DMS153 treated with DMSO at 0.1 percent for 48 hours (cell line): ENCODE measurements at regions not wholly inside any gene's neighbourhood (a gene's known extent, or its start where the extent isn't known, plus 50 kb on each side); places are given as distances from the start of the nearest gene placed in this dataset.
A peak's percentile ranks its signal among the peaks of the same experiment; 100 is the strongest.
"Not testable (repeated sequence)": the region's sequence is repeated elsewhere in the genome, so short reads cannot be mapped to it uniquely, and the experiment has no call there.

Experiments
- DNase-seq: peaks from one replicate; lab custom pipeline; 2025; ENCODE audit not compliant: unreplicated experiment; lab: John Stamatoyannopoulos, UW

DNA sequence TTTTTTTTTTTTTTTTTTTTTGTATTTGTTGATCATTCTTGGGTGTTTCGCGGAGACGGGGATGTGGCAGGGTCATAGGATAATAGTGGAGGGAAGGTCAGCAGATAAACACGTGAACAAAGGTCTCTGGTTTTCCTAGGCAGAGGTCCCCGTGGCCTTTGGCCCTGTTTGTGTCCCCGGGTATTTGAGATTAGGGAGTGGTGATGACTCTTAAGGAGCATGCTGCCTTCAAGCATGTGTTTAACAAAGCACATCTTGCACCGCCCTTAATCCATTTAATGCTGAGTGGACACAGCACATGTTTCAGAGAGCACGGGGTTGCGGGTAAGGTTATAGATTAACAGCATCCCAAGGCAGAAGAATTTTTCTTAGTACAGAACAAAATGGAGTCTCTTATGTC lies 435.8 kb upstream of the ZP4 start:
- DNase-seq: not testable (repeated sequence)

DNA sequence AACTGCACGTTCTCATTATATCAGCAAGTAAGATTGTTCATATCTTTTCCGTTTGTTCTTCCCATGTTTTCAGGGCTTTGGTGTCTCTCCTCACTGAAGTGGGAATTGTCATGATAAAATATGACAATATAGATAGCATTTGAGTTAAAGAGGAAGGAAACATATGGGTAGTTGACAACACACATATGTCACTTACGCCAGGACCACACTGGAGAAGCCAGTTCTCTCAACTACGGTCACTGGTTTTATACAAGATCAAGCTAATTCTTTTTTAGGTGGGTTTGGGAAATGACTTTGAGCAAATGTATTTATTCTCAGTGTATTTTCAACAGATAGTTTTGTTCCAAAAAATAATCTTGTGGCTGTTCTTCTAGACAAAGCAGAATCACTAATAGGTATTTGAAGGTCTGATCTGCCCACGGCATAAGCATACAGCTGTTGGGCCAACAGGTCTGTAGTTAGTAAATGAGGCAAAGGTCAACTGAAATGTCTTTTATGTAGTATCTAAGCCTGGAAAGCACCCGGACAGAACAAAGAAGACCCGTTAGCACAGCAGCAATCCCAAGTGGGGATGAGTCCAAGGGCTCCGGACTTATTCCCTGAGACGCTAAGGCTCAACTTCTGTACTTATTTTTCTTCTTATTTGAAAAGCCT lies 433.6 kb upstream of the ZP4 start:
- no peak for DNase-seq

DNA sequence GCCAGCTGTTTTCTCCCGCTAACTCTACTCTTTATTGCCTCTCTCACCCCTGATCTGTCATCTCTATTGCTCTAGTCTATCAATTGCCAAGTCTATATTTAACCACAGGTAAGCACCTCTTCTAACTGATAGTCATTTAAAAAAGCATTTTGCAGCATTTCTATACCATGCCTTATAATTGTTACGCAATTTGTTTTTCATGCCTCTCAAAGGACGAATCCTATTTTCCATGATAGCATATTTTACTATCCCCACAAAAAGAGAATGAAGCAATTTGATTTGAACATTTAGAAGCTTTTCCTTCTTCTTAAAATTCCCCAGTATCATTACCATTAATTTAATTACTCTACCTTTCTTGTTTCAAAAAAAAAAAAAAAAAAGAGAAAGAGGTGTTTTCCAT lies 432.8 kb upstream of the ZP4 start:
- DNase-seq: no peak

DNA sequence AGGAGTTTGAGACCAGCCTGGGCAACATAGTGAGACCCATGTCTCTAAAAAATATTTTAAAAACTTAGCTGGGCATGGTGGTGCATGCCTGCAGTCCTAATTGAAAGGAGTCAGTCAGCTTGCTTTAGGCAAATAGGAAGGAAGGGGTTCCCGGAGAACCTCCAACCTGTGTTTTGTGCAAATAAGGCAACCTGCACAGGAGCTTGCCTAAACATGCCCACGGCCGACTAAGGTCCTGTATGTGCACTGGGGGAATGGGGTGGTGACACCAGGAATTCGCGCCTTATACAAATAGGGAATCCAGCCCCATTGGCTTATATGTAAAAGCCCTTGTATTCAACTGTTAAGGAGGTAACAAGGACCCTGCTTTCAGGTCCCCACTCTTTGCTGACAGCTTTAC lies 429.2 kb upstream of the ZP4 start:
- DNase-seq: no peak

DNA sequence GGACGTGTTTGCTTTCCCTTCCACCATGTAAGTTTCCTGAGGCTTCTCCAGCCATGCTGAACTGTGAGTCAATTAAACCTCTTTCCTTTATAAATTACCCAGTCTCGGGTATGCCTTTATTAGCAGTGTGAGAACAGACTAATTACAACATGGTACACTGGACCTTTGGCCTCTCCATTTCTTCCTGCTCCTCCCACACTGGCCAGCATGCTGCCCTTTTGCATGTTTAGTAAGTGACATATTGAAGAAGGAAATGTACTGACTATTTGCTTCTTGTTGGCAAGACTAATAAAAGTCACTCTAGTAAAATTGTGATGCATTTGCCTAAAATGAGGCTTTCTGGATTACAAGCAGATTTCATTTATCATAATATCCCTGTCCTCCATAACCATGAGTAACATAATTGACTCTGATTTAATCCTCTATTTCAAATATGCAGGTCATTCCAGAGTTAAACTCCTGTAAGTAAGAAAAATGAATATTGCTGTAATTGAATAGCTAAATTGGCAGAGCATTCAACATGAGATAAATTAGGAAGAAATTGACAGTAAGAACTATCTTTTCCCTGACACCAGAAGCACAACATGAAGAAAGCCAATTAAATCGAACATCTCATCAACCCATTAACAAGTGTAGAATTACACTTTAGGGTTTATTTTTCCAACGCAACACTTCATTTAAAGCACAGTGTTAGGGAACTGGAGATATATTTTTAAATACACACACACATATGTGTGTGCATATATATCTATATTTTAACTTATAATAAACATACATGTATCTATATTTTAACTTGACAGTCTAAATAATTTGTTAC lies 427.8 kb upstream of the ZP4 start:
- no peak for DNase-seq

DNA sequence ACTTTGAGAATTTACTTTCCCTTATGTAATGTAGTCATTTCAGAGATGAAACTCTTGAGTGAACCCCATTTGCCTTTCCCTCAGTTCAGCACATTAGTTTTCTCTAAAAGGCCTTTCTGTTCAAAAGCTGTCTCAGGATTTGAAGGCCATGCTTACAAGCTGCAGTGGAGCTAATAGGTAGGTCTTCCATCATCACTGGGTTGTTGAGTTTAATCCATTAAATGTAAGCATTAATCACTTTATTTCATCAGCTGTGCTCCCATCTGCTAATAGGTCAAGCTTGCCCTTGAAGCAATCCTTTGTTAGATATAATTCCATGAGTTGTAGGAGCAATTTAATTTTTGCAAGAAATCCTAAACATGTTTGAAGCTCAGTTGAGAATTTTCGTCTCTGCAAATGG lies 422.2 kb upstream of the ZP4 start:
- no peak for DNase-seq

DNA sequence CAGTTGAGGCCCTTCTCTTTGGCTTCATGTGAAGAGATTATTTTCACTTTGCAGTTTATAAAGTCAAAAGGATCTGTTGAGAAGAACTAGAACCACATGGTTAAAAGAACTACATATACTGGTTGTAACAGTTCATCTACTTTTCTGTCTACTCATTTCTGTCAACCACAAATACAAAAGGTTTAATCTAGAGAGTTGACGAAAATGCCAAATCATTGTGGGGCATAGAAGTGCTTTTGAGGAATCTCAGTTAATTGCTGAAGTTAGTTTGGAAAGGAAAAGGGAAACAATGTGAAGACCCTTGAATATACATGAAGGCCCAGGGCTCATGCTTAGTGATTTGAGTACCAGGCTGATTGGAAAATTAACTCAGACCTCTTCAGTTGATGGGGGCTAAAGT lies 415.7 kb upstream of the ZP4 start:
- DNase-seq: no peak

DNA sequence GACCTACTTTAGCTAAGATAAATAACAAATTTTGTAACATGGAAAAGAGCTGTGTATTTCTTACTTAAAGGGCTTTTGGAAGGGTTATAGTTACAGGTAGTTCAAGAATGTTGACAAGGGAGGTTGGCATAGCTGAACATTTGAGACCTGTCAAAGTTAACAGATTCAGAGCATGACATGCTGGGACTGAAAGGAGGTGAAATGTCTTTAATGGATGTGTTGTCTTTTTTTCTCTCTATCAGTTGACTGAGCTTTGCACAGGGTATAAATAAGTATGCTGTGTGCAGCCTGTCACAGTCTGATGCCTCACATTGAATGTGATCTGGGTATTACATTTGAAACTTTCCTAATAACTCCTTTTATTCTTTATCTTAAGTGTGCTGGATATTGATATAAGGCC lies 411.9 kb upstream of the ZP4 start:
- DNase-seq: no peak

DNA sequence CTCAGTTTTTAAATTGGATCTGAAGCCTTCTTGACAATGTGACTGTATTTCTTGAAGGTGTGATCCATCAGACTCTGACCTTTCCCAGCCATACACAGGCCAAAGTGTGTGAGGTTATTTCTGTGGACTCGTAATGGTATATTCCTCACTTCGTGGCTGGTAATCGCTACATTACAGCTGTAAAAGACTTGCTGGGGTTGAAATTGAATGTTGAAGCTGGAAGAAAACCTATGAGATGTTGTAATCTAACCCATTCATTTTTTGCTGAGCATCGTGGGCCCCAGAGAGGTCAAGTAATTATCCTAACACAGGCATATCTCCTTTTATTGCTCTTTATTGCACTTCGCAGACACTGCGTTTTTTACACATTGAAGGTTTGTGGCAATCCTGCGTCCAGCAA lies 405.6 kb upstream of the ZP4 start:
- DNase-seq: no peak

DNA sequence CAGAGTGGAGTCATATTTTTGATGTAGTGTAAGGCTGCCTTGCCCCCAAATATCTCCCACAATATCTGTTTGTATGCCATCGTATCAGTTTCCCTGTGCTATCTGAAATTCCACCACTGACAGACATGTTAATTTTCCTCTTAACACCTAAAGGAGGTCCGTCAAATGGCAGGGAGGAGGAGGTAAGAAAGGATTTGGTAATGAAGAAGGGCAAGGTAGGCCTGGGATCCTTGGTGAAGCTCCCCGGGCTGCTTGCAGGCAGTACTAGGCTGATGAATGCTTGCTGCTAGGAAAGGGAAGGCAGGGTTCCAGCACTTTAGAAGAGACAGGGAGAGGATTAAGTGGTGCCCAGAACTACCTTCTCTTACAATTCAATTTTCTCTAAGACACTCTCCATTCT lies 402.4 kb upstream of the ZP4 start:
- no peak for DNase-seq

DNA sequence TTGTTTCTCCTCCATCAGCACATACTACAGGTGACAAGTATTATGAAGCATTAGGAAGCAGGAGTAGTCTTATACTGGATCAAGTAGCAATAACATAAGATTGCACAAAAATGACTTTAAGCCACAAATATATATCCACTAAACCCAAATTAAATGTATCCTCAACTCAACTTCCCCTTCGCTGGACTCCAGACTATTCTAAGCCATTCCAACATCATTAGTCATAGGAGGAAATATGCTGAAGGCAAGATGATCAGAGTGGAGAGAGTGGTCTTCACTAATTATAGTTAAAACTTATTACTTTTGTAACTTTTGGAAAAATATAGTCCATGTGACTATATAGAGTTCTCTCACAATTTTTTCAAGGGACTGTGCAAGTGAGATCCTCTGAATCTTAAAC lies 390.7 kb upstream of the ZP4 start:
- no peak for DNase-seq

DNA sequence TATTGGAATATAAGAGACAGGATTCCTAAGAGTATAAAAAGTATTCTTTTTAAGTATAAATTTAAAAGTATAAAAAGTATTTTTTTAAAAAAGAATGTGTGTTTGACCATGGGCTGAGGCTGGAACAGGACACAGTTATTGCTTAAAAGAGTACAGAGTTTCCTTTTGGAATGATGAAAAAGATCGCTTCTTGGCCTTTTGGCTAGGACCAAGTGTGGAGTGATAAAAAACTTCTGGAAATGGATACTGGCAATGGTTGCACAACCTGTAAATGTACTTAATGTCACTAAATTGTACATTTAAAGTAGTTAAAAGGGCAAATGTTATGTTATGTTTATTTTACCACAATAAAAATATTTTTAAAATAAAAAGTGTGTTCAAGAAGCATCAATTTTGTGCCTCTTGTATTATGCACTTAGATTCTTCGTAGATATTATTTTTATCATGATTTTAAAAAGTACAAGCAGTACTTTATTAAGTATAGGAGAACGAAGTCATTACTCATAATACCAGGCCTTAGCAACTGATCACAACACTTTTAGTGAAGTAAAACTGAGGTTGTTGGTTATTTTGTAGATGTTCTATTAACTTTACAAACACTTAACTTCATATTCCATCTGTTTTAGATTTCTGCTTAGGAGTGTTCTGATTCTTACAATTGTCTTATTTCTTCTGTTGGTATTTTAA lies 389.1 kb upstream of the ZP4 start:
- no peak for DNase-seq

DNA sequence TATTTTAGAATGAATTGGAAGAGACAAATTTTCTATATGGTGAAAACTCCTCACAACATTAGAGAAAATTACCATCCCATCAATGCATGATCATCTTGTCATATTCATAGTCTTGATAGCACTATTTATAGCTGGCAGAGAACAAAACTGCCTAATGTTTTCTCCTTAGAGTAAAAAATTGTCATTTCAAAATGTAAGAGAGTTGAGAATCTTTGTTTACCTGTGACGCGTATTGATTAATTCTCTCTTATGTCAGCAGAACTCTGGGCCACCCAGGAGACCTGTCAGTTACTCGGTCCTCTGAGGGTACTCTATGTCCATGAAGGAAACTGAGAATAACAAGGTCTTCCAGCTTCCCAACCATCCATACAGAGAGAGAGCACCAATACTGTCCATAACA lies 381.4 kb upstream of the ZP4 start:
- DNase-seq: no peak

DNA sequence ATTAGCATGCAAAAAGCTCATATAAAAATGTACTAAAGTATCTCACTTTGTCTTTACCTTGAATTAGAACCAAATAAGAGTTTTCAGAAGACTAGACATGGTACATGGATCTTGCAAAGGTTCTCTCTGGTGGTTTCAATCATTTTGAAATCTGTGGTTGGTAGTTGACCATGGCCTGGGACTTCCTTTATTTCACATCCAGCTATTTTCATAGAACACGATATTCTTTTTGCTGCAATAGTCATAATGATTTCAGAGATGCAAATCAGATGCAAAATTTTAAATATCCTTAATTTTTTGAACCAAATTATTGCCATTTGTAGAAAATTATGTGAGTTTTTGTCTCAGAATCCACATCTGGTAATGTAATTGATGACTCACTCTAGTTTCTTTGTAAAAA lies 375.1 kb upstream of the ZP4 start:
- DNase-seq: no peak

DNA sequence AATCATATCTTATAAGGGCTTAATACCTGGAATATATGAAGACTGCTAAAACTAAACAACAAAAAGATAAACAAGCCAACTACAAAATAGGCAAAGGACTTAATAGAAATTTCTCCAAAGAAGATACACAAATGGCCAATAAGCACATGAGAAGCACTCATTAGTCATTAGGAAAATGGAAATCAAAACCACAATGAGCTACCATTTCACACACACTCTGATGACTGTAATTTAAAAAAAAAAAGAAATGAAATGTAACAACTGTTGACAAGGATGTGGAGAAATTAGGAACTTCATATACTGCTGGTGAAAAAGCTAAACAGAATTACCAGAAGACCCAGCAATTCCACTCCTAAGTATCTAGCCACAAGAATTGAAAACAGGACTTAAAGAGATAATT lies 374.2 kb upstream of the ZP4 start:
- DNase-seq: no peak

DNA sequence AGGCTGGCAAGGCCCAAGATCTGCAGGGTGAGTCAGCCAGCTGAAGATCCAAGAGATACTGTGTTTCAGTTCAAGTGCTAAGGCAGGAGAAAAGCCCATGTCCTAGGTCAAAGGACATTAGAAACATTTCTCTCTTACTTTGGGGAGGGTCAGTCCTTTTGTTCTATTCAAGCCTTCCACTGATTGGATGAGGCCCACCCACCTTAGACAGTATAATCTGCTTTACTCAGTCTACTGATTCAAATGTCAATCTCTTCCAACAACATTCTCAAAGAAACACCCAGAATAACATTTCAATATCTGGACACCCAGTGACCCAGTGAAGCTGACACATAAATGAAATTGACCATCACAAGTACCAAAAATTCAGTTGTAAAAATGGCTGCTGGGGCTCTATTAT lies 367.8 kb upstream of the ZP4 start:
- no peak for DNase-seq

DNA sequence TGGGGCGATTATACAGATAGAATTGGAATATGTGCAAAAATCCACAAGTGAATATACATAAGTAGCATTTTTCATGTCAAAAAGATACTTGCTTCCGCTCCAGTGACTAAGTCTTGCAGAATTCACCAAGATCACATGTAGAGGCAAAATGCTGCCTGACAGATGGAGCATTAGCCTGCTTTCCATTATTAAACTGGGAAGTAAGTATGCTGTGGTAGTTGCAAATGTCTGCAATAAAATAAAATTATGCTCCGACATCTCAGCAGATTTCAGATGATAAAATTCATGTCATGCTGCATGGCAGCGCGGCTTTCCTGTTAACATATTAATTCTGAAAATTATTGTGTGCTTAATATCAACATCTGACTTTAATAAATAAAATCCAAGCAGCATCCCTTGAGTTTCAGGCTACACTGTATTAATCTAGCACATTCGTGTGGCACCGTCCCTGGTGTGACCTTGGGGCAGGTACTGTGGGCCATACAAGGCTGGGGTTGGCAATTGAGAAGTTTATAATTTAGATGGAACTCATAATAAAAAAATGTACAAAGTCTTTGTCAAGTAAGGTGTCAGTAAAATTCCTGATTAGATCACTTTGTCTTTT lies 366.4 kb upstream of the ZP4 start:
- DNase-seq: no peak

DNA sequence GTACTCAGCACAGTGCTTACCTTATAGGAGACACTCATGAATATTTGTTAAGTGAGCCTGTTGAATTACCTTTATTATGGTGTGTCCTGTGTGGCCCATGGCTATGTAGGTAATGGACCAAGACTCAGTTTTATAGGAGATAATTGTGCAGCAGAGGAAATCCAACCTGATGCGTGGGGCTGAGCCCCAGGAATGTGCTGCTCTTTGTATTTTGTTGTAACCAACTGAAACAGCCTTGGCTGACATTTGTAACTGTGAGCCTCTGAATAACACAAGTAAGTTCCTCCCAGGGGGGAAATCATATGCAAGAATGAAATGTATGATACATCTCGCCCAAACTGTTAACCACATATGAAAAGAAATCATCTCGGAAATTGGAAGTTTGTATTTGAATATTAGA lies 364.2 kb upstream of the ZP4 start:
- DNase-seq: no peak

DNA sequence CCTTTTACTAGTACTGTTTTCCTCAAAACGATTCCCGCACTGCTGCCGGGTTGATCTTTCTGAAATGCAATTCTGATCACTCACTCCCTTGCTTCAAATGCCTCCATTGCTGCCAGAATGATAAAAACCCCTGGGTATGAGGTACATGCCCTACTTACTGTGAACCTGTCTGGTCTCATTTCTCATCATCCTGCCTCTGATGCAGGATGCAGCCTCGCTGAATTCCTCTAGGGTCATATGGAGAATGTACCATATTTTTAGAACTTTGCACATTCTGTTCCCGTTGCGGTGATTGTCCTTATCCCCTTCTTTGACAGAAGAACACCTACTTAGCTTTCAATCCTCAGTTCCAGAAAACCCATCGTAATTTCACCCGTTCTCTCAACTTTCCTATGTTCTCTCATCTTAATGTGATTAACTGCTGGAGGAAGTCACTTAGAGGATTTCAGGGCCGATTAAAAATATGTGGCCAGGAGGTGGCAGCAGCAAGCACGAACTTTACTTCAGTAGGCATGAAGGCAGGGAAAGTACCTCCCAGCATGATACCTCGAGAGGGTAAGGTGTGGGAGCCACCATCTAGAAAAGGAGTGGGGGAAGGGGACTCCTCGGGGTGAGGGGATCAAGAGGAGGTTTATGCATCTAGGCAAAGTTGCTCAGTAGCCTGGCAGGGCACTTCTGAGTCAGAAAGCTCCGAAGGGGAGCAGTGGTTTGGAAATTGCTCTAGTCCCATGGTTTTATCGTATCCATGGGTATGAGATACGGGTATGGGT lies 361.5 kb upstream of the ZP4 start:
- DNase-seq: peak; percentile 2

DNA sequence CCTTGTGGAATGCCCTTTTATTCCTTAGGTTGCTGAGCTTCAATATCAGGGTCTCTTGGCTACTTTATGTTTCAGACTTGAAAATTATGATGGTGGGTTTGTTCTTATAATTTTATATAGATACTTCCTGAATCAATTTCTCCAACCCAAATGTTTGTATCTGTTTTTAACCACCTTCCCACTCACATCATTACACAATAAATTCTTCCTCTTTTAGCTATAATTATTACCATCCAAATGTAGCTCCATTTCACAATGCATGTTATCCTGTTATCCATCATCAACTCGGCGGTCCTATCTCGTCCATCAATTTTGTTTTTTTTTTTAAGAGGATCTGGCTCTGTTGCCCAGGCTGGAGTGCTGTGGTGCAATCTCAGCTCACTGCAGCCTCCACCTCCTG lies 357.6 kb upstream of the ZP4 start:
- no peak for DNase-seq

DNA sequence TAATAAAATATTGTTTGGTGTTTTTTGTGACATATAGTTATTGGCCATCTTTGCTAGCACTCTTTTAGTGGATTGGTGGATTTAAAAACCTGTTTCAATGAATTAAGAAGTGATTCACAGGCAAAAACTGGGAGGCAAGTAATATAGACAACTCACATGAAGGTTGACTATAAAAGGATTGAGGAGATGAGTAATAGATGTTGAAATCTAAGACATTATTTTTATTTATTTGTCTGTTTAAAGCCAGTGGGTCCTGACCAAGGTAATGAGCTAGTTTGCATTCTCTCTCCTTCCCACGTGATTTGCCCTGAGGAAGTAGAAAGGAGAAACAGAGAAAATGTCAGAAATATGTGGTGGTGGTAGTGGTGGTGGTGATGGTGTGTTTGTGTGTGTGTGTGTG lies 351.5 kb upstream of the ZP4 start:
- DNase-seq: no peak
